Natural killer cell (primary cell): ENCODE measurements at regions not wholly inside any gene's neighbourhood (a gene's known extent, or its start where the extent isn't known, plus 50 kb on each side); places are given as distances from the start of the nearest gene placed in this dataset.

Experiments used
- ATAC-seq, 3 donors: fragments of 150-1000 bp in 2 of 3; fragments of 200-7000 bp in 1 of 3; cut with Tn5 transposase; 1 replicate in 1 of 3; 2 replicates in 2 of 3; pipeline ENCODE4 v1.10.0; 2021; ENCODE audit warnings: mild to moderate bottlenecking in 2 of 3, moderate library complexity in 2 of 3
- DNase-seq, 2 donors: peaks; one replicate each; pipeline versions ENCODE4 v3.0.0 to v3.0.0-alpha.2; 2013 to 2021; ENCODE audit warnings: mixed read lengths in 1 of 2
- H3K27ac ChIP-seq: one replicate; pipeline ENCODE4 v1.5.1; 2013; ENCODE audit warnings: mild to moderate bottlenecking, low read length
- H3K27me3 ChIP-seq: one replicate; pipeline ENCODE4 v1.6.1; 2013; ENCODE audit warnings: low read length; ENCODE audit not compliant: control insufficient read depth, insufficient read depth
- H3K36me3 ChIP-seq: one replicate; pipeline ENCODE4 v1.6.1; 2013; ENCODE audit warnings: low read length; ENCODE audit not compliant: control insufficient read depth, insufficient read depth
- H3K4me1 ChIP-seq: one replicate; pipeline ENCODE4 v1.6.1; 2013; ENCODE audit warnings: low read length; ENCODE audit not compliant: control insufficient read depth, insufficient read depth
- H3K4me3 ChIP-seq: one replicate; pipeline ENCODE4 v1.5.1; 2013; ENCODE audit warnings: low read length
- H3K9me3 ChIP-seq: one replicate; pipeline ENCODE4 v1.6.1; 2013; ENCODE audit warnings: low read length; ENCODE audit not compliant: control insufficient read depth, insufficient read depth
- H3K27ac Mint-ChIP-seq, 2 donors: one replicate each; pipeline ENCODE4 v1.8.0; 2022; ENCODE audit warnings: mild to moderate bottlenecking in 2 of 2, mixed read lengths in 2 of 2, moderate library complexity in 1 of 2
- H3K27me3 Mint-ChIP-seq, 2 donors: one replicate each; pipeline ENCODE4 v1.8.0; 2022; ENCODE audit warnings: low read depth in 2 of 2, mixed read lengths in 2 of 2
- H3K36me3 Mint-ChIP-seq: one replicate; pipeline ENCODE4 v1.8.0; 2022; ENCODE audit warnings: mixed read lengths
- H3K4me1 Mint-ChIP-seq, 2 donors: one replicate each; pipeline ENCODE4 v1.8.0; 2022; ENCODE audit warnings: mixed read lengths in 2 of 2
- H3K4me3 Mint-ChIP-seq: one replicate; pipeline ENCODE4 v1.8.0; 2022; ENCODE audit warnings: mild to moderate bottlenecking, moderate library complexity, mixed read lengths
- H3K9me3 Mint-ChIP-seq, 2 donors: one replicate each; pipeline ENCODE4 v1.8.0; 2022; ENCODE audit warnings: mixed read lengths in 2 of 2
- WGBS: methylation state at CpG from one replicate; pipeline ENCODE4 v1.1.7; 2013; ENCODE audit warnings: missing lambda C conversion rate; ENCODE audit not compliant: insufficient coverage; 5-methylcytosine and 5-hydroxymethylcytosine counted together
- intact Hi-C: fragments of 100-400 bp; cut with micrococcal nuclease; formaldehyde crosslinking; loops from one replicate; pipeline ENCODE4 v1.14.2; 2022
- TF ChIP-seq, protein P1 (sequence below): fragments of 200-600 bp; IDR thresholded peaks from one replicate; pipeline ENCODE4 v1.8.0; 2022; ENCODE audit warnings: antibody characterized with exemption

DNA sequence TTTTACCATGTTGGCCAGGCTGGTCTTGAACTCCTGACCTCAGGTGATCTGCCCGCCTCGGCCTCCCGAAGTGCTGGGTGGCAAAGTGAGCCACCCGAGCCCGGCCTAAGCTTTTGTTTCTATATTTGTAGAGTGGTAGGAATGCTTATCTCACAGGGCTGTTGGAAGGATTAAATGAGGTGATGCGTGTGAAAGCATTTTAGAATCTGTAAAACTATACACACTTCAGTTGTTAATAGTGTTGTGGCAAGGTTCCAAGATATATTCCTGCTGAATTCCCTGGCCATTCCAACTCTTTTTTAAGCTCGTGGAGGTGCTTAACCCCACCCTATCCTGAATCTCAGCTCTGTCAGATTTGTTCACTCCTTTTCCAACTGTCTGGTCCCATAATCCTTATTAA, 89.9 kb upstream of the AKIRIN2 start:
- Histone ChIP-seq H3K27me3 (no peaks in the 10 kb centered on the region), H3K9me3 (no peaks in the 10 kb centered on the region), H3K4me3 (no peak overlapping the region), H3K36me3 (no peaks in the 10 kb centered on the region), H3K4me1 (peaks cover 6% of the 10 kb centered on the region), H3K27ac (no peak overlapping the region)
- intact Hi-C loops: no loop called here
- Mint-ChIP-seq H3K27ac (no peak overlapping the region), H3K4me1 (no peaks in the 10 kb centered on the region), H3K27me3 (peaks cover 8 to 16% of the 10 kb centered on the region in 2 donors), H3K36me3 (no peaks in the 10 kb centered on the region), H3K9me3 (no peaks in the 10 kb centered on the region), H3K4me3 (no peak overlapping the region)
- DNase-seq (no peak), ATAC-seq (no peak)
- 91% methylated on average over 6 of the region's 7 CpGs for WGBS
- TF ChIP-seq, protein P1, sequence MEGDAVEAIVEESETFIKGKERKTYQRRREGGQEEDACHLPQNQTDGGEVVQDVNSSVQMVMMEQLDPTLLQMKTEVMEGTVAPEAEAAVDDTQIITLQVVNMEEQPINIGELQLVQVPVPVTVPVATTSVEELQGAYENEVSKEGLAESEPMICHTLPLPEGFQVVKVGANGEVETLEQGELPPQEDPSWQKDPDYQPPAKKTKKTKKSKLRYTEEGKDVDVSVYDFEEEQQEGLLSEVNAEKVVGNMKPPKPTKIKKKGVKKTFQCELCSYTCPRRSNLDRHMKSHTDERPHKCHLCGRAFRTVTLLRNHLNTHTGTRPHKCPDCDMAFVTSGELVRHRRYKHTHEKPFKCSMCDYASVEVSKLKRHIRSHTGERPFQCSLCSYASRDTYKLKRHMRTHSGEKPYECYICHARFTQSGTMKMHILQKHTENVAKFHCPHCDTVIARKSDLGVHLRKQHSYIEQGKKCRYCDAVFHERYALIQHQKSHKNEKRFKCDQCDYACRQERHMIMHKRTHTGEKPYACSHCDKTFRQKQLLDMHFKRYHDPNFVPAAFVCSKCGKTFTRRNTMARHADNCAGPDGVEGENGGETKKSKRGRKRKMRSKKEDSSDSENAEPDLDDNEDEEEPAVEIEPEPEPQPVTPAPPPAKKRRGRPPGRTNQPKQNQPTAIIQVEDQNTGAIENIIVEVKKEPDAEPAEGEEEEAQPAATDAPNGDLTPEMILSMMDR: no peak

DNA sequence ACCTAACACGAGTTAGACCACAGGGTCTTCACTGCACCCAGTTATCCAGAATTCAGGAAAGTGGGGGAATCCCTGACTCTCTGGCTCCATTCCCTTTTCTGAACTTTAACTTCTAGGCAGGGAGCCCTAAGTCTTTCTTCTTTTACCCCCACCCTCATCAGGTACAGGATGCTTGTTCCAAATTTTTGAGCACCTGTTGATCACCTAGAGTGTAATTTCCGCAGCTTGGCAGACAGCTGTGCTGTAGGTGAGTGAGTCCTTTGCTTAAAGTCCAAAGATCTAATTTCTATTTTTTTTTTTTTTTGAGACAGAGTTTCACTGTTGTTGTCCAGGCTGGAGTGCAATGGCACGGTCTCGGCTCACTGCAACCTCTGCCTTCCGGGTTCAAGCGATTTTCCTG, 89.5 kb upstream of the AKIRIN2 start:
- no peak overlapping the region for H3K27ac Mint-ChIP-seq
- Histone ChIP-seq H3K9me3 (no peaks in the 10 kb centered on the region), H3K27ac (no peak overlapping the region), H3K36me3 (no peaks in the 10 kb centered on the region), H3K4me1 (peaks cover 4% of the 10 kb centered on the region), H3K4me3 (no peak overlapping the region), H3K27me3 (no peaks in the 10 kb centered on the region)
- no peaks in the 10 kb centered on the region for H3K4me1 Mint-ChIP-seq
- intact Hi-C loops: no loop called here
- TF ChIP-seq, protein P1: no peak
- H3K9me3 Mint-ChIP-seq: no peaks in the 10 kb centered on the region
- no peak for DNase-seq
- peaks cover 8 to 16% of the 10 kb centered on the region in 2 donors for H3K27me3 Mint-ChIP-seq
- H3K4me3 Mint-ChIP-seq: no peak overlapping the region
- ATAC-seq: no peak
- H3K36me3 Mint-ChIP-seq: no peaks in the 10 kb centered on the region
- 97% methylated on average over 4 of the region's 6 CpGs for WGBS

DNA sequence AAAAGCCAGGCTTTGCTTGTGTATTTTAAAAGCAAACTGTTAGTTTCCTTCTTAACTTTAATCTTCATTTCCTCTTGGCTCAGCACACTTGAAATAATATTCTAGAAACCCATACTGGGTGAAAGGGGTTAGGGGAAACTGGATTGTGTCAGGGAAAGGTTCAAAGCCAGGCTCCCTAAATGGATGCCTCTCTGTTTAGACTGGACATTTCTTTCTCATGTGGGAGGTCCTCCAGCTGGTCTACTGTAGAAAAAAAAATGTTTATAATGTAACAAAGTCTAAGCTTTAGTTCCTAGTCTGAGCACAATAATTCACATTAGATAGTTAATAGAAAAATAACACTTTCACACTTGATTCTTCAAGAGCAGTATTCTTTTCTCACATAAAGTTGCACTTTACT, 89.0 kb upstream of the AKIRIN2 start:
- intact Hi-C loops: no loop called here
- DNase-seq: no peak

DNA sequence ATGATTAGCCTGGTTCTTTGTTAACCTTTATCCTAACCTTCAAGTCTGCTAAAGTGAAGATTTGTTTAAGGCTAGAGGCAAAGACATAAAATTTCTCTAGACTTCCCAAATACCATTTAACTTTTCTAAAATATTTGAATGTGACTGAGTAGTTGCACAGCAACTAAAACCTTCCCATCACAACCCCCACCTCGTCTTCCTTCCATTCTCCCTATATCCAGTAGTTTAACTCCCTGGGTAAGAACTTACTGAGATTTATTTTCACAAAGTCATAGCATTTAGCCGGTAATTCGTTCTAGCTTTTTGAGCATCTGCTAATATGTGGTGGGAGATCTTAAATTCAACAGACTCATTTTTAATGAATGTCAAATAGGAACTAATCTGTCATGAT, 87.9 kb upstream of the AKIRIN2 start:
- Histone ChIP-seq H3K9me3 (no peaks in the 10 kb centered on the region), H3K4me1 (no peaks in the 10 kb centered on the region), H3K4me3 (no peak overlapping the region), H3K36me3 (no peaks in the 10 kb centered on the region), H3K27ac (no peak overlapping the region), H3K27me3 (no peaks in the 10 kb centered on the region)
- no peak for ATAC-seq
- WGBS: 67% methylated on average over 1 of the region's 3 CpGs
- H3K27ac Mint-ChIP-seq: no peak overlapping the region
- no peaks in the 10 kb centered on the region for H3K4me1 Mint-ChIP-seq
- TF ChIP-seq, protein P1: no peak
- H3K36me3 Mint-ChIP-seq: no peaks in the 10 kb centered on the region
- H3K9me3 Mint-ChIP-seq: no peaks in the 10 kb centered on the region
- intact Hi-C loops: no loop called here
- H3K4me3 Mint-ChIP-seq: no peak overlapping the region
- no peak for DNase-seq
- H3K27me3 Mint-ChIP-seq: peaks cover 8 to 16% of the 10 kb centered on the region in 2 donors

More for the DNA sequence above, 89.0 kb upstream of the AKIRIN2 start:
- peaks cover 8 to 16% of the 10 kb centered on the region in 2 donors for H3K27me3 Mint-ChIP-seq
- Histone ChIP-seq H3K9me3 (no peaks in the 10 kb centered on the region), H3K27me3 (no peaks in the 10 kb centered on the region), H3K27ac (no peak overlapping the region), H3K36me3 (no peaks in the 10 kb centered on the region), H3K4me1 (no peaks in the 10 kb centered on the region), H3K4me3 (no peak overlapping the region)
- TF ChIP-seq, protein P1: no peak
- no peaks in the 10 kb centered on the region for H3K9me3 Mint-ChIP-seq
- H3K4me1 Mint-ChIP-seq: no peaks in the 10 kb centered on the region
- no peak for ATAC-seq
- no peaks in the 10 kb centered on the region for H3K36me3 Mint-ChIP-seq
- H3K4me3 Mint-ChIP-seq: no peak overlapping the region
- H3K27ac Mint-ChIP-seq: no peak overlapping the region
